ENCODE measurements at regions not wholly inside any gene's neighbourhood (a gene's known extent, or its start where the extent isn't known, plus 50 kb on each side); places are given as distances from the start of the nearest gene placed in this dataset.

- TF ChIP-seq VEZF1 (CRISPR knock-in tag; IDR thresholded peaks at IDR 0.05): peak; percentile 26; the same call in 1 of the 2 replicates
- peak; percentile 50; the same call in 1 of the 2 replicates for TF ChIP-seq ZBTB7A (IDR thresholded peaks at IDR 0.05; ENCODE audit: borderline replicate concordance, control insufficient read depth, low read depth, low read length)
- TF ChIP-seq NONO (IDR thresholded peaks at IDR 0.05; ENCODE audit: low read depth in 2 of 2, low read length in 1 of 2): no peak
- TF ChIP-seq AFF1 (IDR thresholded peaks at IDR 0.05; ENCODE audit: low read depth in 1 of 2, partially characterized antibody in 2 of 2): peak in 1 of 2 experiments; percentile 38
- no peak for TF ChIP-seq ATF1 (CRISPR knock-in tag; IDR thresholded peaks at IDR 0.05)
- TF ChIP-seq ATF1 (tag; IDR thresholded peaks at IDR 0.05): peak; percentile 53
- no peak for TF ChIP-seq RUNX1 (IDR thresholded peaks at IDR 0.05; ENCODE audit: low read depth)
- no peak for TF ChIP-seq SMAD1 (IDR thresholded peaks at IDR 0.05; ENCODE audit: low read depth, low read length, partially characterized antibody)
- peak; percentile 73 for TF ChIP-seq BRD9 (IDR thresholded peaks at IDR 0.05; ENCODE audit: low read depth, partially characterized antibody)
- peak in 1 of 2 experiments; percentile 60; a peak in 1 of 4 replicates for TF ChIP-seq TRIM24 (IDR thresholded peaks at IDR 0.05)
- no peak for TF ChIP-seq ZNF551 (CRISPR knock-in tag; IDR thresholded peaks at IDR 0.05)
- TF ChIP-seq ZNF75A (CRISPR knock-in tag; IDR thresholded peaks at IDR 0.05): no peak
- TF ChIP-seq E2F5 (CRISPR knock-in tag; IDR thresholded peaks at IDR 0.05): no peak
- TF ChIP-seq MAFG (tag; conservative IDR thresholded peaks at IDR 0.05): peak; percentile 80
- peak; percentile 60 to 61 for TF ChIP-seq RAD21 (CRISPR knock-in tag; conservative IDR thresholded peaks at IDR 0.05 in 1 of 2, IDR thresholded peaks at IDR 0.05 in 1 of 2)
- TF ChIP-seq CTBP1 (IDR thresholded peaks at IDR 0.05; ENCODE audit: borderline replicate concordance): peak; percentile 74
These were observed 183.0 kb downstream of the MREG start (continued) for GRCh38 chr2:215830304-215830703.
